GM21825 (cell line): ENCODE measurements at regions not wholly inside any gene's neighbourhood (a gene's known extent, or its start where the extent isn't known, plus 50 kb on each side); places are given as distances from the start of the nearest gene placed in this dataset.

Source experiments
- ATAC-seq: cut with Tn5 transposase; IDR thresholded peaks from one replicate; pipeline ENCODE4 v1.9.1; 2021; ENCODE audit warnings: mild to moderate bottlenecking, moderate library complexity; ENCODE audit not compliant: unreplicated experiment

GRCh38 chr5:175056831-175057230 is 332.4 kb downstream of the MSX2 start:
- ATAC-seq, result no peak

- ATAC-seq, result no peak
Observed at GRCh38 chr5:175054243-175054642, 329.9 kb downstream of the MSX2 start.

- no peak for ATAC-seq
Observed at GRCh38 chr5:175052351-175052750, 328.0 kb downstream of the MSX2 start.

- no peak for ATAC-seq
Observed at GRCh38 chr5:175047048-175047447, 322.7 kb downstream of the MSX2 start.

GRCh38 chr5:175045820-175046219 is 321.4 kb downstream of the MSX2 start:
- no peak for ATAC-seq

- no peak for ATAC-seq
Observed at GRCh38 chr5:175037820-175038219, 313.4 kb downstream of the MSX2 start.

- no peak for ATAC-seq
Observed at GRCh38 chr5:175035882-175036533, 311.6 kb downstream of the MSX2 start.

GRCh38 chr5:175034924-175035323 is 310.5 kb downstream of the MSX2 start:
- ATAC-seq, result no peak

- no peak for ATAC-seq
Observed at GRCh38 chr5:175032741-175033151, 308.4 kb downstream of the MSX2 start.

- ATAC-seq, result no peak
Observed at GRCh38 chr5:175032013-175032412, 307.6 kb downstream of the MSX2 start.

GRCh38 chr5:175027390-175027789 is 303.0 kb downstream of the MSX2 start:
- ATAC-seq, result no peak

GRCh38 chr5:175025077-175025476 is 300.7 kb downstream of the MSX2 start:
- no peak for ATAC-seq

- no peak for ATAC-seq
Observed at GRCh38 chr5:175021841-175022625, 297.7 kb downstream of the MSX2 start.

- no peak for ATAC-seq
Observed at GRCh38 chr5:175021321-175021720, 296.9 kb downstream of the MSX2 start.

GRCh38 chr5:175015028-175015685 is 290.8 kb downstream of the MSX2 start:
- ATAC-seq, result no peak

- ATAC-seq, result no peak
Observed at GRCh38 chr5:175013251-175013650, 288.9 kb downstream of the MSX2 start.

- no peak for ATAC-seq
Observed at GRCh38 chr5:175012267-175012666, 287.9 kb downstream of the MSX2 start.

- ATAC-seq, result no peak
Observed at GRCh38 chr5:175003531-175003930, 279.1 kb downstream of the MSX2 start.

- ATAC-seq, result no peak
Observed at GRCh38 chr5:175001876-175002645, 277.7 kb downstream of the MSX2 start.

GRCh38 chr5:175001311-175001710 is 276.9 kb downstream of the MSX2 start:
- ATAC-seq, result no peak

- no peak for ATAC-seq
Observed at GRCh38 chr5:174999581-174999980, 275.2 kb downstream of the MSX2 start.
